HG02973 (cell line): ENCODE measurements at regions not wholly inside any gene's neighbourhood (a gene's known extent, or its start where the extent isn't known, plus 50 kb on each side); places are given as distances from the start of the nearest gene placed in this dataset.

ENCODE experiments used
- ATAC-seq: cut with Tn5 transposase; IDR thresholded peaks from one replicate; pipeline ENCODE4 v1.9.1; 2021; ENCODE audit warnings: moderate library complexity; ENCODE audit not compliant: unreplicated experiment

DNA sequence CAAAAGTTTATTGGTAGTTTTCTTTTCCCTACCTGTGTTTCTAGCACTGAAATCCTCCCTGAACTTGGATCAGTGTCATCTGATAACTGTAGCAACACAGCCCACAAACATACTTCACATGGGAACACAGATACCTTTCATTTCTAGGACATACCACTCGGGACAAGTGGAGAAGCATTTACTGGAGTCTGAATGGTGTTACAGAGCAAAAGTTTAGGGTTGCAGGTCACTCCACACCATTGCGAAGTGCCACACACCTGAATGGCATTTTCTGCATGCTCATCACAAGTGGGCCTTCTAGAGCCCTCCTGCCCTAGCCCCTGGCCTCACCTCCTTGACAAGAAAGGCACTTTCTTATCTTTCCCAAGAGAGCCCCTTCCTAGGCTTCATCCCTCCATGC, 184.8 kb upstream of the PKDCC start:
- ATAC-seq, result no peak

DNA sequence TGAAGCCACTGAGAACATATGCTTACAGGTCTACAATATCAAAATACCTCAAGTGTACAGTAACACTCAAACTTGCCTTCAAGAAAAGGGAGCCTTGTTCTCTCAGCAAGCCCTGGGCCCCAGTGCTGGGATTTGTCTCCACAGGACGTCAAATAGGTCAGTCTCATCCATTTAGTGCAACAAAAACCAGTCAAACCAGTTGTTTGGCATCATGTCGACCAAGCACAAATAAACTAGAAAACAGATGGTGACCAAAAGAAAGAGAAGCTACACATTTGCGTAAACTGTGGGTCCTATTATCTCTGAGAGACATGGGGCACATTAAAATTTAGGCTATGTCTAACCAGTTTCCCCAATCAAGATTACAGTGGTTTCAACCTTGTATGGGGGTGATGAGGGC, 182.6 kb upstream of the PKDCC start:
- ATAC-seq, result no peak

DNA sequence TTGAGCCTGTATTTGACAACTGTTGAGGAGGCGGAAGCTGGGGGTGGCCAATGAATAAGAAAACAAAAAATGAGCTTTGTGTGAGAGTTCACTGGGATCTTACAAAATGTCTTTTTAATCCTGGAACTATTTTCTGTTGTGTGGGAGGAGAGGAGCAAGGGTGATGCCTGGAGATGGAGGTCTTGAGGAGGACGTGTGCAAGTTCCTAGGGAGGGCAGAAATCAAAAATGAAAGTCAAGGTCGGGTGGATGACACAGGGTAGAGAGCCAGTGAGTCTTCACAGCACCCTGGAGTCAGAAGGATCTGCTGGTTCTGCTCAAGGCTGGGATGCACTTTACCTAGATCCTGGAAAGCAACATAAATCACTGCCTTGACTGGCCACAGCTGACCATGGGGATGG, 180.3 kb upstream of the PKDCC start:
- ATAC-seq, result no peak

DNA sequence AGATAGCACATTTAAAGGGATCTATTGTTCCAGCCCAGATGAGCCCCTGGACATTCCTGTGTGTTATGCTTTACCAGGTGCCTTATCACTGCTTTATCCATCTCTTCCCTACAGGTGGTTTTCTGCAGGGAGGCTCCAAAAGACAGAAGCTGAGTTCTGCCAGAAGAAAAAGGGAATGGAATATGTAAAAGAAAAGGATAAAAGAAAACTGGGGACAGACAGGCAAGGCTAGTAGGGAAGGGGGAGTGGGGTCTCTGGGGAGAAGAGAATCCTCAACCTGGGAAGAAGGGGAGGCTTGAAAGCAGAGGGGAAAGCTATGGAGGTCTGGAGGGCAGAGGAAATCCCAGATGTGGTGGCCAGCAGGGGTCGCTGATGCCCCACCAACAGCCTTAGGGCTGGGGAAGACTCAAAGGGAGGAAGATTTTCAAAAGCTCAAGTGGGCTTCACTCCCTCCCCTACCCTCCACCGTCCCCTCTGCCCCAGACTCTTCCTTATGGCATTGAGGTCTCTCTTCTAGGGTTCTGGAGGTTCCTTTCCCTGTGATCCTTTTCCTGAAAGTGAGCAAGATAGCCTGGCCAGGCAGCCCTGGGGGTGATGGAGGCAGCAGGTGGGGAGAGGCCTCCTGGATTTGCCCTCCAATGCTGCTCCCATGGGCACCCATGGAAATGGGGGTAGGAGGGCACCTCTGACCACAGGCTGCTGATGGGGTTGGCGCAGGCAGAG, 178.1 kb upstream of the PKDCC start:
- no peak for ATAC-seq

DNA sequence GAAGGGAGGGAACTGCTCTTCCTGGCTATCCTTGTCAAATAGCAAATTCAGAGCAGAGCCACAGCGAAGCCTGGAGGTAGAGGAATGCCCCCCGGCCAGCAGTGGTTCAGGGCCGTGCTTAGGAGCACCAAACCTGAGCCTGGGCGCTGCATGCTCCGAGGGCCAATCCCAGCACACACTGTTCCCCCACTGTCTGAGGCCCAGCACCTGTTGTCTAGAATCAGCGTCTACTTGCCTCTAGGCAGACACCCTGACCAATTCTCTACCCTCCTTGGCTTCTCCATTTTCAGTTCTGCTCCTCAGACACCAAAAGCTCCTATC, 177.6 kb upstream of the PKDCC start:
- ATAC-seq, result no peak

DNA sequence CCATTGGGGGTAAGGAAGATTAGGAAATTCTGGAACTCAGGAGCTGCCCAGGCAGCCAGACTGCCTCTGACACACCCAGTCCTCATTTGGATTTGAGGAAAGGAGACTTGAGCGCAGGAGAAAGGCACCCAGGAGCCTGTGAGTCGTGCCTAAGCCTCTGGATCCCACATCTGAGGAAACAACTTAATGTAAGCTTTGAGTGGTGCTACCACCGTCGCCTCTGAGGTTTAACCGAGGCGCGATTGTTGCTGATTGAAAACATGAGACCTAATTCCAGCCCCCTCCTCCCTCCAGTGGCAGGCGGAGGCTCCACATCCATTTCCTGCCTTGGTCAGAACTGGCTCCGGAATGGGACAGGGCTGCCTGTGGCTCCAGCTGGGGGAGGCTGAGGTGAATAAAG, 176.7 kb upstream of the PKDCC start:
- ATAC-seq, result no peak

DNA sequence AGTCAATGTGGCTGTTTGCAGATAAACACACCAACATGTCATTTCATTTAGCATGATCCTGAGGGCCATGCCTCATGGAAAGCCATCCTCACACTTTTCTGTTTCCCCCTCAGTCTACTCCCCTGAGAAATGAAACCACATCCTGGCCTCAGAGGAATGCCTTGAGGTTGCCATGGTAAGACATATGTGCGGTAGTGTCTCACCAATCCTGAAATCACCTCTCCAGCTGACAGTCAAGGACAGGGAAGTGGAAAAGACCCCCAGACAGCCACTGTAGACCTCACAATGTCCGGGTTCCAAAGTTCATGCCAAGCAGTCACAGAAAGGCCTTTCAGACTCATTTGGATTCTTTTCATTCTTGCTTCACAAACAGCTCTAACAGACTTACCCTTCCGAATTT, 175.2 kb upstream of the PKDCC start:
- ATAC-seq, result no peak

DNA sequence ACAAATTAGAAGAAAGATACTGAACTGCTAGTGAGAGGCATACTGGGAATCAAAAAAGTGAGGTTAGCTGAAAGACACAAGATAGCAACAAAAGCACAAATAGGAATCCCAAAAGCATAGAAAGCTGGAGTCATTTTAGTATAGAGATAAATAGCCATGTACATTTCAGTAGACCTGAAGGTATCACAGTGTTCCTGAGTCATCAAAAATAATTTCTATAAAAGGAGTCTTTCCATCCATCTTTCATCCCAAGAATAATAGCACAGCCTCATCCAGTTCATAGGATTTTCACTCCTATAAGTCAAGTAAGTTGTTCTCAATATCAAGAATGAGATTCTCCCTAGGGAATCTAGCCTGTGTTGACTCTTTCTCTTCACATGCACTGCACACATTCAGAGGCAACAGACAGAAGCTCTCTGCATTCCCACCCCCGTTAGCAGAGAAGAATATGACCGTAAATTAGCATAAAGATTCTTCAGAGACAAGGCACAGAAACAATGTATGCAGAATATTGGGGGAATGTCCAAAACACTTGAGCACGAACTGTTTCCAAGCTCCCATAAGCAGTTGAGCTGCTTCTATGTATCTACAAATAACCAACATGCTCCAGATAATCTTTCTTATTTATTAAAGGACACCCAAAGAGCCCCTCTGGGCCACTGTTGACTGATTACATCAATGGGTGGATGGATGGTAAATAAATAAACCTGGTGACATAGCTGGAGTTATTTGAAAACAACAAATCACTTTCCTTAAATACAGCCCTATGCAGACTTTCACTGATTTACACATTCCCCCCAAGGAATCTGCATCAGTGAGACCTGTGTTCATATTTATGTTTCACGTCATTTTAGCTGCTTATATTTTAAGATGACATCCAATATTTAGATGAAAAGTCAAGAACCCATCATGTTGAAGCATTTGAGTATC, 174.5 kb upstream of the PKDCC start:
- ATAC-seq, result no peak

DNA sequence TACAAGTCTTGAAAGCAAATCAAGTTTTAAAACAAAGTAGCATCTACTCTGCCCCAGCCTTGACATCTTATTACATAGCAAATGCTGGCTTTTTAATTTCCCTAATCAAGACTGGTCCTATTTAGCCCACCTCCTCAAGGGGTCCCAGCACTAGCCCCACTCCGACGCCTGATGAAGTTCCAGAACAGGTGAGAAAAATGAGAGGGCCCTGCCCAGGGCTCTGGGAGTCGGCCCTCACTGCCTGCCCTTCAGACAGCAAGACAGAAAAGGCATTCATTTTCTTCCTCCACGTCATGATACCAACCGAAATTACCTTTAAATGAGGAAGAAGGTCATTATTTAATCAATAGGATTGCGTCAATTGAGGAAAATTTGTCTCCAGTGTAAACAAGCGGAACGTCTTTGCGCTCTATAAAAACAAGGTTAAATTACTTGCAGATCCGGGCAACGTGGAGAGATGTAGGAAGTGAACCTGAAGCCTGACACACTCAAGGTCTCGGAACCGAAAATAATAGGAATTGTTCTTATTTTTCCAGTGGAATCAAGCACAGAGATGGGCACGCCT, 170.6 kb upstream of the PKDCC start:
- ATAC-seq, result no peak

DNA sequence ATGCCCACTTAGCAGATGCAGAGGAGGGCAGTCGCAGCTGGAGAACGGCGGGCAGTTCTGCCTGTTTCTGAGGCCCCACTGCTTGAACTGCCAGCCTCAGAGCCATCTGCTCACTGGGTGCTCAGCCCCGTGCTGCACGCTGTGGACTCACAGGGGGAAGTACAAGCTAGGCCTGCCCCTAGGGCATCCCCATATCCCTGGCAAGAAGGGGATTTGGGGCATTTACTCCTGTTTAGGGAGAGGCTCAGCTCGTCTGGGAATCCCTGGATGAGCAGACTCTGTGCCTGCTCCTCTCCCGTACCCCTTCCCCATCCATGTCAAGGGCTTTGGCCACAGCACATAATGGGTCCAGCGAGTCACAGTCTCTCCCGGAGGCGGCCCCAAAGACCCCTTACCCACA, 169.8 kb upstream of the PKDCC start:
- ATAC-seq, result no peak

DNA sequence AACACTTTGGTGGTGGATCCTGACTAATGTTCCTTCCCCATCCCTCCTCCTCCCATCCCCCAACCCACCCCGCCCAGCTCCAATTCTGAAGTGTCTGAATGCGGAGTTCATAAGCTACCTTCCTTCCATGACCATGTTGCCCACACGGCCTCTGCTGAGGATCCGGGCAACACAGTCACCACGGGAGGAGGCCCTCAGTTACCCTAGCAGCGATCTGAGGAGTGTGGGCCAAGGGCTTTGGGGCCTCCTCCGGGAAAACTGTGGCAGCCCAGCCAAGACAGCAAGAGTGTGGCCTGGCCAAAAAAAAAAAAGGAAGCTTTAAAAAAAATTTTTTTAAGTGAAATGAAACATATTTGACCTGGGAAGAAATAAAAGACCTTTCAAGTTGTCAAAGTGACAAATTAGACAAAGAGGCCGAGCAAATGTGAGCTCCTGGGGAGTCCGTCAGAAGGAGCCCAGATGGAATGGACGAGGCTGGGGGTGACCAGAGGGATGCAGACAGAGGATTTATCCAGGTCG, 169.0 kb upstream of the PKDCC start:
- no peak for ATAC-seq

DNA sequence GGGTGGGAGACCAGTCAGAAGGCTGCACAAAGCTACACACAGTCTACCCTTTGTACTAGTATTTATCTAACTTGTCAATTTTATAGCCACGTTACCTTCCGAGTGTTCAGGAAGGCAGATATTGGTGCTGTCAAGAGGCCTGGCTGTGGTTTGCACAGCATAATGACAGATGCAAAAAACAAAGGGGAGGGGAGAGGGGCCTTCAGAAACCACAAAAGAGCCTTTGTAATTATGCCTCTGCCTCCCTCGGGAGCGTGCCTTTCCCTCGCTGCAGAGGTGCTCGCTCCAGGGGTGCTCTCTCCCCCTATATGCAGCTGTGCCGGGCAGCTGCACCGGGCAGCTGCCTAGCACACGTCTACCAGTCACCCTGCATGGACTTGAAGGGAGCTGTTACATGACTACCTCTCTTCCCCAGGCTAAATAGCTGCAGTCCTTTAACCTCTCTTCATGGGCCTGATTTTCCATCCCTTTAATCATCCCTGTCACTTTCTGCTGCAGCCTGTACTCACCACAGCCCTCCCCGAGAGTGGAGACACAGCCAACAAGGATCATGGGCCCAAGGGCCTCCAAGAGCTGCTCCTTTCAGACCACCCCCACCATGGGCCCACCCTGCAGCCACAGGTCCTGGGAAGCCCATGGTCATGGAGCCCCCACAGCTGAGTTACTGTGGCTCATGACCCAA, 168.4 kb upstream of the PKDCC start:
- no peak for ATAC-seq

DNA sequence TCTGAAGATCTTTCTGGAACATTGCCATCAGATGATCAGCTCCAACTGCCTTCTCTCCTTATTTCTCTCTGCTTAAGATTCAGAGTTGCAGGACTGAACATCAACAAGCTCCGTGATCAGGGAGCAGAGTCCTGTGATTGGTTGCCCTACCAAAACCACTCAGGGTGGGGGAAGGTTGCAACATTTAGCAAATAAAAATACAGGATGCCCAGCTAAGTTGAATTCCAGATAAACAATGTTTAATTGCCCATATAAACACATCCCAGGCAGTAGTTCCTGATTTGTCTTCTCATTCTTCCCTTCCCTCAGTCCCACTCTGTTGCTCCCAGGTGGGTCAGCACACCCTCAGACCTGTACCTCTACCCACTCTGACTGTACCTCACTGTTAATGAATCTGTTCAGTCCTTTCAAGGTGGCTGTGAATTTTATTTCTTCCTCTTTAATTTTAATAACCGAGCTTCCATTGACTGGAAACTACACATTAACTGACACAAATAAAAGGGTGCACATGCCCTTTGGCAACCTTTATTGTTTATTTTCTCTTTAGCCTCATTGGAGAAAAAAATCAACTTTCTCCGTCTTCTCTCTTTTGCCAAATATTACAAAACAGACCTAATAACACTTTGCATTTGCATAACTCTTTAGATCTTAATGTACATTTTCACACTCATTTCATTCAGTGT, 167.1 kb upstream of the PKDCC start:
- ATAC-seq, result no peak

DNA sequence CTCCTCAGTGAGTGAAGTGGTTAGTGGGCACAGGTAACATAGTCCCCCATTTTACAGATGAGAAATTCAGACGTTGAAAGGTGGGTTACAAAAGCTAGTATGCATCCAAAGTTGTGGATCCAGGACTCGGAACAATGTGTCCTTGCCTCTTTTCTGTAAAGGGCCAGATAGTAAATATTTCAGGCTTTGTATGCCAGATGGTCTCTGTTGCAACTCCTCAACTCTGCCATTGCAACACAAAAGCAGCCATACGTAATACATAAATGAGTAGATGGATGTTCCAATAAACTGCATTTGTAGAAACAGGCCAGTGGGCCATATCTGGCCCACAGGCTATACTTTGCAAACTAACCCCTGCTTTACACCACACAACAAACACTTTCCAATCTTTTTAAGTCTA, 166.6 kb upstream of the PKDCC start:
- ATAC-seq, result no peak

DNA sequence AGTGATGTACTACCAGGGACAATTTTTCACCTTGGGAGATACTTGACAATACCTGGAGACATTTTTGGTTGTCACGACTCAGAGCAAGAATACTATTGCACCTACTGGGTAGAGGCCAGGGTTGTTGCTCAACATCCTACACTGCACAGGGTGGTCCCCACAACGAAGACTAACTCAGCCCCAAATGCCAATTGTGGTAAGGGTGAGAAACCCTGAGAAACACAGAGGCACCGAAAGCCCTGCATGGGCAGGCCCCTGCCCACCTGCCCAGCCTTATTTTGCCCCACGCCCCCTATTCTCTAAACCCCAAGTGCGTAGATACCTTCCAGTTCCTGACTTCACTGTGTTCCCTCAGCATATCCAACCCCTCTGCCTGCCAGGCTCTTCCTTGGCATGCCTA, 163.1 kb upstream of the PKDCC start:
- no peak for ATAC-seq

DNA sequence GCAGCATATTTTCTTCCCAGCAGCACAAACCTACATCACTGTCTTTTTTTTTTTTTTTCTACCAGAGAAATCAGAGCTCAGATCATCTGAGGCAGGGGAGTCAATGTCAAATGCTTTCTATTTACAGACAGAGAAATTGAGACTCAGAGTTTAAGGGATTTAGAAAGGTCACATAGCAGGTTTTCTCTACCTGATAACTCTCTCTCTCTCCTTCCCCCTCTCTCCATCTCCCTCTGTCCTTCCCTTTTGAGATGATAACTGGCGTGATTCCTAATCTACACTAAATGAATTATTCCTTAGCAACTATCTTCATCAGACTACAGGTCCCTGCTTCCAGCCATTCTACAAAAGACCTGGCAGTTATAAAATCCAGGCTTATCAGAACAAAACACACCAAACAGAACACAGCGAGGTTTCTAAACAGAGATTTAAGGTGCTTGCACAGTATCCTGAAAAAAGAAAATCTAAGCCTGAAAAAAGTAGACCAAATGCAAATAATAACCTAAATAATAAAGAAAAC, 161.6 kb upstream of the PKDCC start:
- no peak for ATAC-seq

DNA sequence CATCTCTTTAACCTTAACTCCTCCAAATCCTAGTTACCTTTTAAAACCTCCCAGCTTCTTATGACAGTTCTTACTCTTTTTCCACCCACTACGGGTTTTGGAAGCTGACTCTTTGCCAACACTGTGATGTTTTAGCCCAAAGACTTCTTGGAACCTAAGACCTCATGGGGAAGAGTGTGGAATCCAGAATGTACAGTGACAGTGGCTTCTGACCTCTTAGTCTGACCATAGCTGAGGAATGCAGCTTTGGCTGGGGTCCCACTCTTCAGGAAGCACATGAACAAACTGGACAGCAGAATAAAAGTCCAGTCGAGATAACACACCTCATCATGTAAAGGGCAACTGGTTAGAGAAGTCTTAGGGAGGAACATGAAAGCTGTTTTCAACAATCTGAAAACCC, 161.1 kb upstream of the PKDCC start:
- ATAC-seq, result no peak

DNA sequence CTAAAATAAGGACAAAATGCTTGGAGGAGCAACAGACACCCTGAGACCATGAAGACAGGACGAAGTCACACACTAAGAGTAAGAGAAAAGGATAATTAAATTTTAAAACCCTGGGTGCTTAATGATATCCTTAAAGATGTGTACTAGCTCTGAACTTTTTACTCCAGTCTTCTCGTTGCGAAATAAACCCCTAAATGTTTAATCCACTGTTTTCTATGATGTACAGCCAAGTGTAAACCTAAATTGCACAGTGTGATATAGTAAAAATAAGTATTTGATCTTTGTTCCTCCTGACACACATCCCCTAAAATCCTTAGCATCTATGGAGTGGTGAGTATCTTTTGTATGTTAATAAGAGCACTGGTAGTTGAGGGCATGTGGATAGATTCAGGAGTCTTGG, 157.5 kb upstream of the PKDCC start:
- no peak for ATAC-seq

DNA sequence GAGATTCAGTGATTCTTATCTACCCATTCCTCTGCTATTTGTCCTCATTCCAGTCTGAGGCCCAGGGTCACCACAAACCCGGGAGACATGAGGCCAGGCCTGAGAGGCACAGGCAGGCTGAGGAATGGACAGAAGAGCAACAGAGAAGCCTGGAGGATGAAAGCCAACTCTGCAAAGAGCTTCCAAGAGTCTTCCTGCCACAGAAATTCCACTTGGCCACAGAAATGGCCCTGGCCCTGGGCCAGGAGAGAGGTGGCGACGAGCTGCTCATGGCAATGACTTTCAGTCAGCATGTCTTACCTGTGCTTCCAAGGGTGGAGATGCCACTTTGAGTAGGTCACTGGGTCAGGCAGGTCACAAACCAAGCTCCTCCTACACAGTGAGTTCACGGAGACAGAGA, 155.3 kb upstream of the PKDCC start:
- ATAC-seq, result no peak

DNA sequence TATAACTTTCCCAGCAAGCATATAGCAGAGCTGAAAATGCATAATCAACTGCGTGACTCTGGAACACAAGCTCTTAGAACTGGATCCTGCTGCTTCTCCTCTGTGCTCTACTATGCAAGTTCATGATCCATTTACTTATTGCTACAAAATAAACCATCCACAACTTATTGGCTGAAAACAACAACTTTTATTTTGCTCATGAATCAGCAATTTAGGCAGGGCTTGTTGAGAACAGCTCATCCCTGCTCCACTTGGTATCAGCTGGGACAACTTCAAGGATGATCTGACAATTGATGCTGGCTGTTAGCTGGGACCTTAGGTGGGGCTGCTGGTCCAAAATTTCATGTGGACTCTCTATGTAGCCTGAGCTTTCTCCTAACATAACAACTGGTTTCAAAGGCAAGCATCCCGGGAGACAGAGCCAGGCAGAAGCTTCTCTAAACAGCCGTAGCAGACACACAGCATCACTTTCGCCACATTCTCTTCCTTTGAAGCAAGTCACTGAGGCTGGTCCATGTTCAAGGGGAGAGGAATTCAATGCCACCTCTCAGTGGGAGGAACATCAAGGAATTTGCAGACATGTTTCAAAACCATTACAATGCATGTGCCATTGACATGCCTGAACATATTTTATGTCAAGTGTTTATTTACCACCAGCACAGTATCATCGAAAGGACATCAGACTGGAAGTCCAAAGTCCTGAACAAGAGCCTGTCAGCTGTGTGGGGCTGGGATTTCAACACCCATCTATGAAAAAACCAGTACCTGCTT, 153.1 kb upstream of the PKDCC start:
- ATAC-seq, result no peak
